ENCODE measurements at regions not wholly inside any gene's neighbourhood (a gene's known extent, or its start where the extent isn't known, plus 50 kb on each side); places are given as distances from the start of the nearest gene placed in this dataset.

GRCh38 chr16:65426484-65426883, 304.6 kb upstream of the CDH11 start:
- Histone ChIP-seq H3K14ac (ENCODE audit: insufficient read length) (no peak overlapping the region), H4K91ac (replicated peaks; ENCODE audit: insufficient read length, low read length) (no peak overlapping the region), H2BK5ac (ENCODE audit: low read depth, low read length) (no peak overlapping the region), H2AK5ac (ENCODE audit: low read depth, low read length) (no peak overlapping the region), H3K27me3 (replicated peaks in 1 of 4; ENCODE audit: control insufficient read depth in 3 of 4, extremely low read depth in 1 of 4, insufficient read depth in 3 of 4, low read length in 3 of 4) (no peaks in the 10 kb centered on the region), H3K4ac (replicated peaks; ENCODE audit: insufficient read length, low read depth, low read length) (no peak overlapping the region), H3K36me3 (ENCODE audit: control insufficient read depth in 2 of 4, insufficient read depth in 4 of 4, low read length in 3 of 4) (no peaks in the 10 kb centered on the region), H3K4me2 (ENCODE audit: insufficient read depth in 1 of 2, low read depth in 2 of 2, low read length in 2 of 2) (no peak overlapping the region), H4K5ac (ENCODE audit: insufficient read length, low read depth, low read length) (no peak overlapping the region), H3K23me2 (ENCODE audit: low read depth, low read length) (no peaks in the 10 kb centered on the region), H4K8ac (ENCODE audit: extremely low read depth, insufficient read depth, low read length) (no peak overlapping the region), H3K56ac (replicated peaks; ENCODE audit: insufficient read length, low read depth, low read length) (no peak overlapping the region), H3K4me1 (replicated peaks in 1 of 4; ENCODE audit: control insufficient read depth in 3 of 4, insufficient read depth in 4 of 4, low read length in 3 of 4) (peaks cover 0 to 7% (median 4%) of the 10 kb centered on the region in 4 experiments; a peak in 3 of 7 replicates), H3K79me2 (ENCODE audit: control insufficient read depth in 1 of 2, insufficient read depth in 2 of 2, low read length in 2 of 2) (no peaks in the 10 kb centered on the region), H3K4me3 (ENCODE audit: extremely low read depth in 1 of 4, insufficient read depth in 2 of 4, low read depth in 3 of 4, low read length in 4 of 4) (no peak overlapping the region), H4K20me1 (replicated peaks in 1 of 2; ENCODE audit: control insufficient read depth in 1 of 2, insufficient read depth in 2 of 2, low read length in 2 of 2) (no peaks in the 10 kb centered on the region), H2BK20ac (ENCODE audit: low read length) (no peak overlapping the region), H3K9ac (replicated peaks in 1 of 4; ENCODE audit: extremely low read depth in 1 of 4, low read depth in 3 of 4, low read length in 3 of 4) (no peak overlapping the region), H2BK120ac (replicated peaks; ENCODE audit: low read depth, low read length) (no peak overlapping the region), H2AFZ (ENCODE audit: low read length) (no peak overlapping the region), H2BK15ac (ENCODE audit: low read length) (no peak overlapping the region), H2BK12ac (ENCODE audit: low read depth, low read length) (no peak overlapping the region), H3K9me3 (ENCODE audit: insufficient read depth in 2 of 2, low read depth in 1 of 2, low read length in 1 of 2) (no peaks in the 10 kb centered on the region), H3K27ac (ENCODE audit: low read depth, low read length) (no peak overlapping the region), H3K23ac (ENCODE audit: insufficient read length) (no peak overlapping the region), H3K79me1 (ENCODE audit: low read depth, low read length) (no peaks in the 10 kb centered on the region), H3K18ac (ENCODE audit: extremely low read depth, low read length) (no peak overlapping the region)
- DNase-seq (ENCODE audit: low read depth in 1 of 2, low spot score in 2 of 2), result no peak
- WGBS, 2 experiments (ENCODE audit: extremely low coverage in 1 of 2, insufficient coverage in 1 of 2, insufficient read length in 1 of 2, insufficient replicate concordance in 2 of 2, low coverage in 1 of 2, low lambda C conversion rate in 2 of 2, missing lambda C conversion rate in 1 of 2), result 83% methylated on average over 1 of the region's 1 CpG; no CpG with 5 or more reads in 1 of the 2 experiments
- no peak for FAIRE-seq
- ChIA-PET CTCF (ENCODE audit: partially characterized antibody) (interaction anchor here (0.8 kb wide), 1 partner anchor 50 kb away, joined by 3 read pairs; no protein-coding TSS in a partner anchor), POLR2A (ENCODE audit: partially characterized antibody) (no interaction called here)
- TF ChIP-seq BCL11A (IDR thresholded peaks at IDR 0.05; ENCODE audit: low read depth in 2 of 2, low read length in 2 of 2) (no peak), KDM5A (IDR thresholded peaks at IDR 0.05; ENCODE audit: low read length) (no peak), CEBPB (IDR thresholded peaks at IDR 0.05; ENCODE audit: low read depth, low read length) (no peak), PHF8 (conservative IDR thresholded peaks at IDR 0.05; ENCODE audit: low read depth, low read length) (no peak), ASH2L (IDR thresholded peaks at IDR 0.05; ENCODE audit: low read length) (no peak)
- TF ChIP-seq, protein P1, sequence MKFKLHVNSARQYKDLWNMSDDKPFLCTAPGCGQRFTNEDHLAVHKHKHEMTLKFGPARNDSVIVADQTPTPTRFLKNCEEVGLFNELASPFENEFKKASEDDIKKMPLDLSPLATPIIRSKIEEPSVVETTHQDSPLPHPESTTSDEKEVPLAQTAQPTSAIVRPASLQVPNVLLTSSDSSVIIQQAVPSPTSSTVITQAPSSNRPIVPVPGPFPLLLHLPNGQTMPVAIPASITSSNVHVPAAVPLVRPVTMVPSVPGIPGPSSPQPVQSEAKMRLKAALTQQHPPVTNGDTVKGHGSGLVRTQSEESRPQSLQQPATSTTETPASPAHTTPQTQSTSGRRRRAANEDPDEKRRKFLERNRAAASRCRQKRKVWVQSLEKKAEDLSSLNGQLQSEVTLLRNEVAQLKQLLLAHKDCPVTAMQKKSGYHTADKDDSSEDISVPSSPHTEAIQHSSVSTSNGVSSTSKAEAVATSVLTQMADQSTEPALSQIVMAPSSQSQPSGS (IDR thresholded peaks at IDR 0.05; ENCODE audit: low read length), result no peak

All from H1 (cell line).